Liver (tissue), 8 donors: ENCODE measurements at regions not wholly inside any gene's neighbourhood (a gene's known extent, or its start where the extent isn't known, plus 50 kb on each side); places are given as distances from the start of the nearest gene placed in this dataset.
"Not testable (repeated sequence)": the region's sequence is repeated elsewhere in the genome, so short reads cannot be mapped to it uniquely, and the experiment has no call there.

ENCODE experiments used
- DNase-seq: peaks from one replicate; pipeline ENCODE4 v3.0.0-alpha.2; 2017; ENCODE audit warnings: low spot score
- H3K27ac ChIP-seq, 2 donors: one replicate each; pipeline ENCODE4 v1.7.0; 2013; ENCODE audit warnings: inconsistent platforms in 2 of 2, low read length in 2 of 2, control low read depth in 1 of 2, low read depth in 1 of 2, mild to moderate bottlenecking in 1 of 2
- H3K27me3 ChIP-seq, 4 donors: one replicate each; pipeline versions ENCODE4 v1.6.1 to v1.7.0; 2013; ENCODE audit warnings: low read length in 3 of 4, inconsistent platforms in 1 of 4, mild to moderate bottlenecking in 1 of 4, moderate library complexity in 1 of 4; ENCODE audit not compliant: control insufficient read depth in 4 of 4, insufficient read depth in 4 of 4
- H3K36me3 ChIP-seq, 4 donors: one replicate each; pipeline versions ENCODE4 v1.6.1 to v1.7.0; 2013; ENCODE audit warnings: low read length in 3 of 4, mild to moderate bottlenecking in 3 of 4, low read depth in 1 of 4, moderate library complexity in 1 of 4; ENCODE audit not compliant: control insufficient read depth in 4 of 4, insufficient read depth in 3 of 4
- H3K4me1 ChIP-seq, 4 donors: one replicate each; pipeline versions ENCODE4 v1.6.1 to v1.7.0; 2013; ENCODE audit warnings: low read length in 3 of 4, mild to moderate bottlenecking in 3 of 4, moderate library complexity in 1 of 4; ENCODE audit not compliant: control insufficient read depth in 4 of 4, insufficient read depth in 4 of 4
- H3K4me3 ChIP-seq, 3 donors: one replicate each; pipeline versions ENCODE4 v1.6.1 to v1.7.0; 2013; ENCODE audit warnings: low read length in 3 of 3, control low read depth in 1 of 3, low read depth in 1 of 3, mild to moderate bottlenecking in 1 of 3
- H3K9ac ChIP-seq, 2 donors: one replicate each; pipeline ENCODE4 v1.7.0; 2013; ENCODE audit warnings: low read length in 2 of 2, mild to moderate bottlenecking in 2 of 2, moderate library complexity in 2 of 2, control low read depth in 1 of 2, low read depth in 1 of 2
- H3K9me3 ChIP-seq, 4 donors: one replicate each; pipeline versions ENCODE4 v1.6.1 to v1.7.0; 2013; ENCODE audit warnings: low read length in 3 of 4; ENCODE audit not compliant: control insufficient read depth in 4 of 4
- EGR1 ChIP-seq, 2 donors: IDR thresholded peaks; 2 replicates each; pipeline ENCODE4 v1.6.1; 2016 to 2018; ENCODE audit warnings: antibody characterized with exemption in 2 of 2, low read depth in 2 of 2
- FOXA1 ChIP-seq: IDR thresholded peaks from 2 replicates; pipeline ENCODE4 v1.6.1; 2016; ENCODE audit warnings: antibody characterized with exemption
- FOXA2 ChIP-seq: IDR thresholded peaks from 2 replicates; pipeline ENCODE4 v1.6.1; 2016; ENCODE audit warnings: antibody characterized with exemption
- GABPA ChIP-seq, 2 donors: IDR thresholded peaks in 1 of 2; conservative IDR thresholded peaks in 1 of 2; 2 replicates each; pipeline ENCODE4 v1.6.1; 2016; ENCODE audit warnings: antibody characterized with exemption in 2 of 2, mild to moderate bottlenecking in 1 of 2, moderate library complexity in 1 of 2
- HNF4A ChIP-seq, 2 donors: conservative IDR thresholded peaks; 2 replicates each; pipeline ENCODE4 v1.6.1; 2016; ENCODE audit warnings: antibody characterized with exemption in 2 of 2, mild to moderate bottlenecking in 2 of 2
- HNF4G ChIP-seq: IDR thresholded peaks from 2 replicates; pipeline ENCODE4 v1.6.1; 2016; ENCODE audit warnings: antibody characterized with exemption
- NR2F2 ChIP-seq: IDR thresholded peaks from 2 replicates; pipeline ENCODE4 v1.6.1; 2016; ENCODE audit warnings: antibody characterized with exemption
- RAD21 ChIP-seq, 2 donors: IDR thresholded peaks; 2 replicates each; pipeline ENCODE4 v1.6.1; 2016; ENCODE audit warnings: antibody characterized with exemption in 2 of 2, mild to moderate bottlenecking in 2 of 2
- RXRA ChIP-seq, 2 donors: IDR thresholded peaks; 2 replicates each; pipeline ENCODE4 v1.6.1; 2017 to 2018; ENCODE audit warnings: antibody characterized with exemption in 2 of 2, mild to moderate bottlenecking in 1 of 2
- SP1 ChIP-seq: IDR thresholded peaks from 2 replicates; pipeline ENCODE4 v1.6.1; 2018; ENCODE audit warnings: antibody characterized with exemption, mild to moderate bottlenecking
- YY1 ChIP-seq: IDR thresholded peaks from 2 replicates; pipeline ENCODE4 v1.6.1; 2016; ENCODE audit warnings: antibody characterized with exemption, mild to moderate bottlenecking
- WGBS: extraction: QIAGEN DNeasy Blood & Tissue Kit; methylation state at CpG from one replicate; pipeline ENCODE4 v1.1.7; 2013; 5-methylcytosine and 5-hydroxymethylcytosine counted together
- TF ChIP-seq, protein P1 (sequence below): IDR thresholded peaks from 2 replicates; pipeline ENCODE4 v1.6.1; 2016; ENCODE audit warnings: antibody characterized with exemption, mild to moderate bottlenecking
- TF ChIP-seq, protein P2 (sequence below): IDR thresholded peaks from 2 replicates; pipeline ENCODE4 v1.6.1; 2016; ENCODE audit warnings: antibody characterized with exemption
- TF ChIP-seq, protein P3 (sequence below): IDR thresholded peaks from 2 replicates; pipeline ENCODE4 v1.6.1; 2016; ENCODE audit warnings: antibody characterized with exemption
- TF ChIP-seq, protein P4 (sequence below): fragments of 150-350 bp; IDR thresholded peaks from 2 replicates; pipeline ENCODE4 v1.5.1; 2017; ENCODE audit warnings: improper control_type of control experiment, low read depth, low read length; ENCODE audit not compliant: missing input control
- TF ChIP-seq, protein P5 (sequence below): IDR thresholded peaks from 2 replicates; pipeline ENCODE4 v1.6.1; 2016; ENCODE audit warnings: antibody characterized with exemption
- donor health status: healthy.
- donor health status: healthy.
- donor health status: healthy.
- donor health status: healthy.
- donor health status: healthy.

DNA sequence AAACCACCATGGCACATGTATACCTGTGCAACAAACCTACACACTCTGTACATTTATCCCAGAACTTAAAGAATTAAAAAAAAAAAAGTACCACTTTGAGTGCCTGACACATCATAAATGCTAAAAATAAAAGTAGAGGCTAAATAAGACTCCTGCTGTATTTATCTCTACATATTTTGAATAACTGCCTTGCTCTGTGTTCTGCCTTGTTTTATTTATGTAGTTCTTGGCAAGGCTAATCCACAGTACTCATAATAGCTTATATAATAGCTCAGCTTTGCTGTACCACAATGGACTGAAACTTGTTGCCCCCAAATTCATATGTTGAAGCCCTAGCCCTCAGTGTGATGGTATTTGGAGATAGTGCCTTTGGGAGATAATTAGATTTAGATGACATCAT is 95.4 kb upstream of the ADAMTS9 start:
- Histone ChIP-seq H3K36me3 (no peaks in the 10 kb centered on the region), H3K27ac (no peak overlapping the region), H3K9me3 (peaks cover 0 to 1% (median 0%) of the 10 kb centered on the region in 4 donors), H3K9ac (no peak overlapping the region), H3K4me1 (no peaks in the 10 kb centered on the region), H3K4me3 (no peak overlapping the region), H3K27me3 (no peaks in the 10 kb centered on the region)
- DNase-seq, result no peak
- TF ChIP-seq RAD21 (IDR thresholded peaks at IDR 0.05) (no peak), FOXA1 (no peak), GABPA (IDR thresholded peaks at IDR 0.05 in 1 of 2, conservative IDR thresholded peaks at IDR 0.05 in 1 of 2) (no peak), HNF4G (no peak), NR2F2 (no peak), FOXA2 (no peak)
- TF ChIP-seq, protein P1, sequence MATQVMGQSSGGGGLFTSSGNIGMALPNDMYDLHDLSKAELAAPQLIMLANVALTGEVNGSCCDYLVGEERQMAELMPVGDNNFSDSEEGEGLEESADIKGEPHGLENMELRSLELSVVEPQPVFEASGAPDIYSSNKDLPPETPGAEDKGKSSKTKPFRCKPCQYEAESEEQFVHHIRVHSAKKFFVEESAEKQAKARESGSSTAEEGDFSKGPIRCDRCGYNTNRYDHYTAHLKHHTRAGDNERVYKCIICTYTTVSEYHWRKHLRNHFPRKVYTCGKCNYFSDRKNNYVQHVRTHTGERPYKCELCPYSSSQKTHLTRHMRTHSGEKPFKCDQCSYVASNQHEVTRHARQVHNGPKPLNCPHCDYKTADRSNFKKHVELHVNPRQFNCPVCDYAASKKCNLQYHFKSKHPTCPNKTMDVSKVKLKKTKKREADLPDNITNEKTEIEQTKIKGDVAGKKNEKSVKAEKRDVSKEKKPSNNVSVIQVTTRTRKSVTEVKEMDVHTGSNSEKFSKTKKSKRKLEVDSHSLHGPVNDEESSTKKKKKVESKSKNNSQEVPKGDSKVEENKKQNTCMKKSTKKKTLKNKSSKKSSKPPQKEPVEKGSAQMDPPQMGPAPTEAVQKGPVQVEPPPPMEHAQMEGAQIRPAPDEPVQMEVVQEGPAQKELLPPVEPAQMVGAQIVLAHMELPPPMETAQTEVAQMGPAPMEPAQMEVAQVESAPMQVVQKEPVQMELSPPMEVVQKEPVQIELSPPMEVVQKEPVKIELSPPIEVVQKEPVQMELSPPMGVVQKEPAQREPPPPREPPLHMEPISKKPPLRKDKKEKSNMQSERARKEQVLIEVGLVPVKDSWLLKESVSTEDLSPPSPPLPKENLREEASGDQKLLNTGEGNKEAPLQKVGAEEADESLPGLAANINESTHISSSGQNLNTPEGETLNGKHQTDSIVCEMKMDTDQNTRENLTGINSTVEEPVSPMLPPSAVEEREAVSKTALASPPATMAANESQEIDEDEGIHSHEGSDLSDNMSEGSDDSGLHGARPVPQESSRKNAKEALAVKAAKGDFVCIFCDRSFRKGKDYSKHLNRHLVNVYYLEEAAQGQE, result no peak
- TF ChIP-seq, protein P2, sequence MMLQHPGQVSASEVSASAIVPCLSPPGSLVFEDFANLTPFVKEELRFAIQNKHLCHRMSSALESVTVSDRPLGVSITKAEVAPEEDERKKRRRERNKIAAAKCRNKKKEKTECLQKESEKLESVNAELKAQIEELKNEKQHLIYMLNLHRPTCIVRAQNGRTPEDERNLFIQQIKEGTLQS, result no peak

DNA sequence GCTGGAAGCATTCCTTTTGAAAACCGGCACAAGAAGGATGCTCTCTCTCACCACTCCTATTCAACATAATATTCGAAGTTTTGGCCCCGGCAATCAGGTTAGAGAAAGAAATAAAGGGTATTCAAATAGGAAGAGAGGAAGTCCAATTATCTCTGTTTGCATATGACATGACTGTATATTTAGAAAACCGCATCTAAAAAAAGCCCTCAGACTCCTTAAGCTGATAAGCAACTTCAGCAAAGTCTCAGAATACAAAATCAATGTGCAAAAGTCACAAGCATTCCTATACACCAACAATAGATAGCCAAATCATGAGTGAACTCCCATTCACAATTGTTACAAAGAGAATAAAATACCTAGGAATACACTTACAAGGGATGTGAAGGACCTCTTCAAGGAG is 93.1 kb upstream of the ADAMTS9 start:
- H3K27me3 ChIP-seq, H3K4me1 ChIP-seq, H3K36me3 ChIP-seq, DNase-seq, H3K9ac ChIP-seq, H3K27ac ChIP-seq, H3K4me3 ChIP-seq, H3K9me3 ChIP-seq: not testable (repeated sequence)
- 72% methylated on average over 4 of the region's 4 CpGs for WGBS

DNA sequence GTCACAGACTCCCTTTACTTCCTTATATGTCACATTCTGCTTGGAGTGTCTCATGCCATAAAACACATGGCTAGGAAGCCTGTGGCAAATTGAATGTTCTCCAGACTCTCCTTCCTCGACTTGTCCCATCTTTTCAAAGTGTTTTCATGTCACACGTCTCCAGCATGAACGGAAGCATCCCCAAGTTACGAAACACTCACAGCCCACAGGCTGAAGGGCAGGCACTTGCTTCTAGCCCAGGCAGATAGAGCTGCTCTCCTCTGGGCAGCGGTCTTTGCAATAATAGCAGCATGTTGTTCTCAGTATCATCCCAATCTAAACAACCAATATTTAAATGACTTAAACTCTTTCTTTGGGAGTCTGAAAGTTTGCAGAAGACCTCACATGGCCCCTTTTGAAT is 85.3 kb upstream of the ADAMTS9 start:
- Histone ChIP-seq H3K36me3 (no peaks in the 10 kb centered on the region), H3K4me3 (no peak overlapping the region), H3K27me3 (no peaks in the 10 kb centered on the region), H3K9ac (no peak overlapping the region), H3K4me1 (no peaks in the 10 kb centered on the region), H3K9me3 (peaks cover 0 to 3% (median under 1%) of the 10 kb centered on the region in 4 donors), H3K27ac (no peak overlapping the region)
- DNase-seq, result no peak
- 48% methylated on average over 5 of the region's 5 CpGs for WGBS
- TF ChIP-seq FOXA2 (no peak), HNF4G (no peak), YY1 (no peak), HNF4A (conservative IDR thresholded peaks at IDR 0.05) (no peak), NR2F2 (peak; percentile 41)

DNA sequence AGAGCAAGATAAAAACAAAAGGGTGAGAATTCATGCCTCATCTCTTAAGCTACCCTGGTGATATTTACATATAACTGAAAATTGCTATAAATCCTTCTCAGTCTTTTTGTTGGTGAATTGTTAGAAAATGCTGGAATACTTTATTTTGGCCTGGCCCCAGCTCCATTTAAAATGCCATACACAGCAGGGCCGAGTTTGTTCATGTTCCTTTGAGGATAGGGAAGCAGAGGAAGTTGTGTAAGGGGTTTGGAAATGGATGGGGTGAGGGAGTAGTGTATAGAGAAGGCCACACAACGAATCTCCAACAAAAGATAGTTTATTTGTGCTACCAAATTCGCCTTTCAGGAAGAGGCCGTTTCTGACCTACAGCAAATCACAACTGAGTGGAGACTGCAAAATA is 78.6 kb upstream of the ADAMTS9 start:
- Histone ChIP-seq H3K27me3 (no peaks in the 10 kb centered on the region), H3K4me3 (no peak overlapping the region), H3K36me3 (no peaks in the 10 kb centered on the region), H3K9me3 (no peaks in the 10 kb centered on the region), H3K4me1 (no peaks in the 10 kb centered on the region), H3K27ac (no peak overlapping the region), H3K9ac (no peak overlapping the region)
- DNase-seq, result no peak
- 71% methylated on average over 4 of the region's 4 CpGs for WGBS
- TF ChIP-seq EGR1 (IDR thresholded peaks at IDR 0.05; ENCODE audit: low read depth in 2 of 2), result no peak
- TF ChIP-seq, protein P3, sequence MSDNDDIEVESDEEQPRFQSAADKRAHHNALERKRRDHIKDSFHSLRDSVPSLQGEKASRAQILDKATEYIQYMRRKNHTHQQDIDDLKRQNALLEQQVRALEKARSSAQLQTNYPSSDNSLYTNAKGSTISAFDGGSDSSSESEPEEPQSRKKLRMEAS, result no peak
- TF ChIP-seq RAD21 (IDR thresholded peaks at IDR 0.05), result no peak
- TF ChIP-seq, protein P4, sequence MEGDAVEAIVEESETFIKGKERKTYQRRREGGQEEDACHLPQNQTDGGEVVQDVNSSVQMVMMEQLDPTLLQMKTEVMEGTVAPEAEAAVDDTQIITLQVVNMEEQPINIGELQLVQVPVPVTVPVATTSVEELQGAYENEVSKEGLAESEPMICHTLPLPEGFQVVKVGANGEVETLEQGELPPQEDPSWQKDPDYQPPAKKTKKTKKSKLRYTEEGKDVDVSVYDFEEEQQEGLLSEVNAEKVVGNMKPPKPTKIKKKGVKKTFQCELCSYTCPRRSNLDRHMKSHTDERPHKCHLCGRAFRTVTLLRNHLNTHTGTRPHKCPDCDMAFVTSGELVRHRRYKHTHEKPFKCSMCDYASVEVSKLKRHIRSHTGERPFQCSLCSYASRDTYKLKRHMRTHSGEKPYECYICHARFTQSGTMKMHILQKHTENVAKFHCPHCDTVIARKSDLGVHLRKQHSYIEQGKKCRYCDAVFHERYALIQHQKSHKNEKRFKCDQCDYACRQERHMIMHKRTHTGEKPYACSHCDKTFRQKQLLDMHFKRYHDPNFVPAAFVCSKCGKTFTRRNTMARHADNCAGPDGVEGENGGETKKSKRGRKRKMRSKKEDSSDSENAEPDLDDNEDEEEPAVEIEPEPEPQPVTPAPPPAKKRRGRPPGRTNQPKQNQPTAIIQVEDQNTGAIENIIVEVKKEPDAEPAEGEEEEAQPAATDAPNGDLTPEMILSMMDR, result no peak
- TF ChIP-seq, protein P5, sequence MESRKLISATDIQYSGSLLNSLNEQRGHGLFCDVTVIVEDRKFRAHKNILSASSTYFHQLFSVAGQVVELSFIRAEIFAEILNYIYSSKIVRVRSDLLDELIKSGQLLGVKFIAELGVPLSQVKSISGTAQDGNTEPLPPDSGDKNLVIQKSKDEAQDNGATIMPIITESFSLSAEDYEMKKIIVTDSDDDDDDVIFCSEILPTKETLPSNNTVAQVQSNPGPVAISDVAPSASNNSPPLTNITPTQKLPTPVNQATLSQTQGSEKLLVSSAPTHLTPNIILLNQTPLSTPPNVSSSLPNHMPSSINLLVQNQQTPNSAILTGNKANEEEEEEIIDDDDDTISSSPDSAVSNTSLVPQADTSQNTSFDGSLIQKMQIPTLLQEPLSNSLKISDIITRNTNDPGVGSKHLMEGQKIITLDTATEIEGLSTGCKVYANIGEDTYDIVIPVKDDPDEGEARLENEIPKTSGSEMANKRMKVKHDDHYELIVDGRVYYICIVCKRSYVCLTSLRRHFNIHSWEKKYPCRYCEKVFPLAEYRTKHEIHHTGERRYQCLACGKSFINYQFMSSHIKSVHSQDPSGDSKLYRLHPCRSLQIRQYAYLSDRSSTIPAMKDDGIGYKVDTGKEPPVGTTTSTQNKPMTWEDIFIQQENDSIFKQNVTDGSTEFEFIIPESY, result no peak
- TF ChIP-seq HNF4A (conservative IDR thresholded peaks at IDR 0.05), result no peak
- TF ChIP-seq FOXA2, result no peak
- TF ChIP-seq SP1, result no peak
- TF ChIP-seq GABPA (IDR thresholded peaks at IDR 0.05 in 1 of 2, conservative IDR thresholded peaks at IDR 0.05 in 1 of 2), result no peak
- no peak for TF ChIP-seq FOXA1
- no peak for TF ChIP-seq NR2F2
- no peak for TF ChIP-seq RXRA (IDR thresholded peaks at IDR 0.05)
